Progenitor cell of endocrine pancreas (in vitro differentiated cells): ENCODE measurements at regions not wholly inside any gene's neighbourhood (a gene's known extent, or its start where the extent isn't known, plus 50 kb on each side); places are given as distances from the start of the nearest gene placed in this dataset.

Experiments used
- DNase-seq: peaks from one replicate; pipeline ENCODE4 v3.0.0; 2021; ENCODE audit warnings: low spot score; ENCODE audit not compliant: unreplicated experiment
- H3K27ac Mint-ChIP-seq: 2 replicates; pipeline ENCODE4 v1.8.0; 2021; ENCODE audit warnings: mild to moderate bottlenecking, moderate library complexity, mixed read lengths
- H3K27me3 Mint-ChIP-seq: 2 replicates; pipeline ENCODE4 v1.8.0; 2021; ENCODE audit warnings: mixed read lengths
- H3K36me3 Mint-ChIP-seq: 2 replicates; pipeline ENCODE4 v1.8.0; 2022; ENCODE audit warnings: mixed read lengths; ENCODE audit not compliant: insufficient read depth
- H3K4me1 Mint-ChIP-seq: 2 replicates; pipeline ENCODE4 v1.8.0; 2021; ENCODE audit warnings: low read depth, mixed read lengths
- H3K4me3 Mint-ChIP-seq: 2 replicates; pipeline ENCODE4 v1.8.0; 2021; ENCODE audit warnings: low read depth, mild to moderate bottlenecking, moderate library complexity, mixed read lengths
- H3K9me3 Mint-ChIP-seq: 2 replicates; pipeline ENCODE4 v1.8.0; 2021; ENCODE audit warnings: low read depth, mixed read lengths
- CTCF ChIP-seq: fragments of 200-600 bp; sonication (generic); IDR thresholded peaks from one replicate; pipeline ENCODE4 v1.5.0; 2021; ENCODE audit warnings: antibody characterized with exemption, mild to moderate bottlenecking; ENCODE audit not compliant: unreplicated experiment

DNA sequence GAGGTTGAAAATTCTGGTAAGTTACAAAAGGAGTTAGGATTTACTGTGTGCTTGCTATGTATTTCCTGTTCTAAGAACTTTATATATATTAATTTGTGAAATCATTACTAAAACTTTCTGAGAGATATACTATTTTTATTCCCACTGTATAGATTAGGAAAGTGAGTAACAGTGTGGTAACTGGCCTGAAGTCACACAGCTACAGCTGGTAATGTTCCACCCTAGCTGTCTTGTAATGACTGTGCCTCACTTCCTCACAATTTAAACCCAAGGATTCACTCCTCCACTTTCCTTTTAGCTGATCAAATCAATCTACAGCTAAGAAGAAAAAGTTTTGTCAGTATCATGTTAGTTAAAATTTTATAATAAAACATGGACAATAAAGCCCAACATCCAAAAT is 278.8 kb downstream of the GAS1 start:
- H3K4me1 Mint-ChIP-seq = no peaks in the 10 kb centered on the region
- no peak overlapping the region for H3K4me3 Mint-ChIP-seq
- H3K9me3 Mint-ChIP-seq = peaks cover 4% of the 10 kb centered on the region
- no peak for DNase-seq
- peaks cover 31% of the 10 kb centered on the region for H3K27me3 Mint-ChIP-seq
- H3K36me3 Mint-ChIP-seq = no peaks in the 10 kb centered on the region
- no peak for TF ChIP-seq CTCF
- no peak overlapping the region for H3K27ac Mint-ChIP-seq

GRCh38 chr9:86667307-86667706 is 280.0 kb downstream of the GAS1 start:
- no peak for DNase-seq
- TF ChIP-seq CTCF = no peak
- Mint-ChIP-seq H3K27ac (no peak overlapping the region), H3K9me3 (peaks cover 4% of the 10 kb centered on the region), H3K27me3 (peaks cover 26% of the 10 kb centered on the region), H3K4me1 (no peaks in the 10 kb centered on the region), H3K36me3 (no peaks in the 10 kb centered on the region), H3K4me3 (no peak overlapping the region)

- Mint-ChIP-seq H3K27ac (no peak overlapping the region), H3K4me1 (no peaks in the 10 kb centered on the region), H3K4me3 (no peak overlapping the region), H3K36me3 (no peaks in the 10 kb centered on the region), H3K9me3 (no peaks in the 10 kb centered on the region), H3K27me3 (peaks cover 29% of the 10 kb centered on the region)
- no peak for DNase-seq
- TF ChIP-seq CTCF = no peak
Measured at GRCh38 chr9:86665416-86665815, 281.9 kb downstream of the GAS1 start.

DNA sequence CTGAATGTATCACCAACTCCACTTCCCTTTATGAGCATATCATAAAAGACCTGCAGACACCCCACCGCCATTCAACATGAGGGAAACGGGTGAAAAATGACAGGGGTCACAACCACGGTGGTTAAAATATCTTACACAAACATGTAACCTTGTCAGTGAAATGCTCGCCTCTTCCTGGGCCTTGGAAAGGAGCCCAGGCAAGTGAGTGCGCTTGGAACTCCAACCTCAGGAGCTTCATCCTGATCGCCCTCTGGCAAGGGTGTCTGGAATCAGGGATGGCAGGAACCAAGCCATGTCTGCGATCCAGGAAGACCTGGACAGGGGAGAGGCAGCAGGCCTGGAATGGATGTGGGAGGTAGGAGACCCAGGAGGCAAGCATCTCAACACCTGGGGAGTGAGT is 282.7 kb downstream of the GAS1 start:
- Mint-ChIP-seq H3K4me1 (no peaks in the 10 kb centered on the region), H3K9me3 (no peaks in the 10 kb centered on the region), H3K4me3 (no peak overlapping the region), H3K36me3 (no peaks in the 10 kb centered on the region), H3K27me3 (peaks cover 35% of the 10 kb centered on the region), H3K27ac (no peak overlapping the region)
- DNase-seq = no peak
- no peak for TF ChIP-seq CTCF

DNA sequence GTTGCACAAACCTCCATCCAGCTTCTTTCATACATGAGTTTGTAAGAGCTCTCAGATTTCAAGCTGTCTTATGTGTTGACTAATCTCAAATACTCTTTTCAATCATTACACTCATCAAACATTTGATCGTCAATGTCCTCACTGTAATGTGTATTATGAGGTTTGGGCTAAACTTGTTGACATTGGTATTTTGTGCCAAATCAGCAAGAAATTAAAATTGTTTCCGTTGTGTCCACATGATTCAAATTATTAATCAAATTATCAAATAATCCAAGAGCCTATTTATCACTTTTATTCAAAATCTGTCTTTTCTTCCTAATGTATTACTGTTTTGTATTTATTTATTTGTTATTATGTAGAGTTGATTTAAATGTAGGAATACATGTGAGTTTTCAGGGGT is 283.4 kb downstream of the GAS1 start:
- Mint-ChIP-seq H3K36me3 (no peaks in the 10 kb centered on the region), H3K4me1 (no peaks in the 10 kb centered on the region), H3K9me3 (no peaks in the 10 kb centered on the region), H3K27me3 (peaks cover 37% of the 10 kb centered on the region), H3K27ac (no peak overlapping the region), H3K4me3 (no peak overlapping the region)
- TF ChIP-seq CTCF = no peak
- DNase-seq = no peak
